22Rv1 (cell line): ENCODE measurements at regions not wholly inside any gene's neighbourhood (a gene's known extent, or its start where the extent isn't known, plus 50 kb on each side); places are given as distances from the start of the nearest gene placed in this dataset.

Source experiments
- ZFX ChIP-seq: fragments of 450-650 bp; IDR thresholded peaks from 2 replicates; pipeline ENCODE4 v1.6.1; 2017; ENCODE audit warnings: antibody characterized with exemption, borderline replicate concordance
- TF ChIP-seq, protein P1 (sequence below): fragments of 450-650 bp; IDR thresholded peaks from 2 replicates; pipeline ENCODE4 v1.5.1; 2017; ENCODE audit warnings: mild to moderate bottlenecking

DNA sequence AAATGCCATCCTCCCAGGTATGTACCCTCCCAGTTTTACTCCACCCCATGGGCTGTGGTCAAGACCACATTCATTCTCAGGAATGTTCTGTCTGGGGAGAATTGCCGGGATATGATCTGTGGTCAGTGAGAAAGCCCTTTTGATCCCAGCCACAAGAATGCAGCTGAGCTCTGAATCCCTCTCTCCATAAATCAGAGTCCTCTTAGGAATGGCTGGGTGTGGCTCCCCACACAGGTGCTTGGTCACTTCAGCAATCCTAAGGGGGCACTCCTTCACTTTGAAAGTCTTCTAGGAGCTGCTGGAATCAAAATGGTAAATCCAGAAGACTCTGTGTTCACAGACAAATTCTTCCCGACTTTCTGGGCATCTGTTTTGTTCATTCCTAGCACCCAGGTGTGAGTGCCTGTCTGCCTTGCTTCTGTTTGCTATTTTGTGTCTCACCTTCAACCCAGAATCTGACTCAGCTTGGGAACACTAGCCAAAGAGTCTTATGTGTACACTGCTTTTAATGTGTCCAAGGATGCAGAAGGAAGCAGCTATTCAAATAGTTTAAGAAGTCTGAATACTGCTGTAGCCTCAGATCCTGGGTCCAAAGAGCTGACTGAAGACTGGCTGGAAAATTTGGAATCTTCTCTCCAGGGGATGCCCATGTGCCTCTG is 144.6 kb upstream of the CDKN3 start:
- TF ChIP-seq, protein P1, sequence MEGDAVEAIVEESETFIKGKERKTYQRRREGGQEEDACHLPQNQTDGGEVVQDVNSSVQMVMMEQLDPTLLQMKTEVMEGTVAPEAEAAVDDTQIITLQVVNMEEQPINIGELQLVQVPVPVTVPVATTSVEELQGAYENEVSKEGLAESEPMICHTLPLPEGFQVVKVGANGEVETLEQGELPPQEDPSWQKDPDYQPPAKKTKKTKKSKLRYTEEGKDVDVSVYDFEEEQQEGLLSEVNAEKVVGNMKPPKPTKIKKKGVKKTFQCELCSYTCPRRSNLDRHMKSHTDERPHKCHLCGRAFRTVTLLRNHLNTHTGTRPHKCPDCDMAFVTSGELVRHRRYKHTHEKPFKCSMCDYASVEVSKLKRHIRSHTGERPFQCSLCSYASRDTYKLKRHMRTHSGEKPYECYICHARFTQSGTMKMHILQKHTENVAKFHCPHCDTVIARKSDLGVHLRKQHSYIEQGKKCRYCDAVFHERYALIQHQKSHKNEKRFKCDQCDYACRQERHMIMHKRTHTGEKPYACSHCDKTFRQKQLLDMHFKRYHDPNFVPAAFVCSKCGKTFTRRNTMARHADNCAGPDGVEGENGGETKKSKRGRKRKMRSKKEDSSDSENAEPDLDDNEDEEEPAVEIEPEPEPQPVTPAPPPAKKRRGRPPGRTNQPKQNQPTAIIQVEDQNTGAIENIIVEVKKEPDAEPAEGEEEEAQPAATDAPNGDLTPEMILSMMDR, result no peak
- no peak for TF ChIP-seq ZFX
